ENCODE measurements at regions not wholly inside any gene's neighbourhood (a gene's known extent, or its start where the extent isn't known, plus 50 kb on each side); places are given as distances from the start of the nearest gene placed in this dataset.

DNA sequence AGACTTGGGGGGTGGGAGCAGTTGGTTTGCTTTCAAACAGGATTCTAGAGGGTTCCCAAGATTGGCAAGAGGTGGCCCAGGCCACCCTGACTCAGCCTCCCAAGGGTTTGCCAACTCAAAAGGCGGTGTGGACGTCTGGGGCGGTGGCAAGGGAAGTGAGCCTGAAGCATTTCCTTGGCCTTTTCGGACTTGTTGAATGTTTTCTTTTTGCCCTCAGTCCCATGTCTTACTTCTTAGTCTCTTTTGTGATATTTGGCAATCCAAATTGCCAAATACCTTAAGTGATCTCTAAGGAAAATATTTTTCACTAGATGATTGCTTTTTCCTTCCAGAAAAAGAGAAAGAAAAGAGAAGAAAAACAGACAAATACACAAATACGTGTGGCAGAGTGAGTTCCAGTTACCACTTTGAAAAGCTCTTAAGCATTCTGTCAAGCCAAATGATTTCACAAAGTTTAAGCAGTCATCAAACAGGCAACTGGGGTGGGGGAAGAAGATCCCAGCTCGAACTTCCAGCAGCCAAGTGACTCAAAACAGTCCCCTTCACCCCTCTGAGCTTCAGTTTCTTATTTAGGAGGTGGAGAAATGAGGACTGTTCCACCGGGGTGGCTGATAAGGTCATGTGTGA, 374.6 kb upstream of the USP24 start:
- Mint-ChIP-seq H3K27ac (no peak overlapping the region), H3K4me3 (no peak overlapping the region), H3K36me3 (ENCODE audit: insufficient read depth in 1 of 3, low read depth in 3 of 3) (no peaks in the 10 kb centered on the region), H3K9me3 (no peaks in the 10 kb centered on the region), H3K4me1 (peaks cover 10 to 14% of the 10 kb centered on the region in 2 experiments), H3K27me3 (ENCODE audit: low read depth) (peaks cover 2% of the 10 kb centered on the region)
- TF ChIP-seq, protein P1, sequence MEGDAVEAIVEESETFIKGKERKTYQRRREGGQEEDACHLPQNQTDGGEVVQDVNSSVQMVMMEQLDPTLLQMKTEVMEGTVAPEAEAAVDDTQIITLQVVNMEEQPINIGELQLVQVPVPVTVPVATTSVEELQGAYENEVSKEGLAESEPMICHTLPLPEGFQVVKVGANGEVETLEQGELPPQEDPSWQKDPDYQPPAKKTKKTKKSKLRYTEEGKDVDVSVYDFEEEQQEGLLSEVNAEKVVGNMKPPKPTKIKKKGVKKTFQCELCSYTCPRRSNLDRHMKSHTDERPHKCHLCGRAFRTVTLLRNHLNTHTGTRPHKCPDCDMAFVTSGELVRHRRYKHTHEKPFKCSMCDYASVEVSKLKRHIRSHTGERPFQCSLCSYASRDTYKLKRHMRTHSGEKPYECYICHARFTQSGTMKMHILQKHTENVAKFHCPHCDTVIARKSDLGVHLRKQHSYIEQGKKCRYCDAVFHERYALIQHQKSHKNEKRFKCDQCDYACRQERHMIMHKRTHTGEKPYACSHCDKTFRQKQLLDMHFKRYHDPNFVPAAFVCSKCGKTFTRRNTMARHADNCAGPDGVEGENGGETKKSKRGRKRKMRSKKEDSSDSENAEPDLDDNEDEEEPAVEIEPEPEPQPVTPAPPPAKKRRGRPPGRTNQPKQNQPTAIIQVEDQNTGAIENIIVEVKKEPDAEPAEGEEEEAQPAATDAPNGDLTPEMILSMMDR (conservative IDR thresholded peaks at IDR 0.05) = no peak
- no peak overlapping the region for H3K14ac ChIP-seq (ENCODE audit: insufficient read depth, low read length)
- H3K79me2 ChIP-seq (ENCODE audit: insufficient read depth, low read length) = no peaks in the 10 kb centered on the region
- H3K9ac ChIP-seq (ENCODE audit: extremely low read depth, insufficient read length, low read length) = no peak overlapping the region
- no peaks in the 10 kb centered on the region for H3K23me2 ChIP-seq (ENCODE audit: insufficient read length, low read depth, low read length, poor library complexity, severe bottlenecking)
- no peak overlapping the region for H3K4ac ChIP-seq (ENCODE audit: low read depth, low read length)
- no peak overlapping the region for H2BK20ac ChIP-seq (ENCODE audit: low read depth, low read length, poor library complexity, severe bottlenecking)
- WGBS (ENCODE audit: extremely low coverage, insufficient read length, low lambda C conversion rate) = no CpG with 5 or more reads among the region's 7 CpGs
- H3K18ac ChIP-seq (ENCODE audit: insufficient read length, low read depth, low read length) = no peak overlapping the region
- no peak overlapping the region for H3K56ac ChIP-seq (ENCODE audit: insufficient read length, low read depth, low read length)
- H4K91ac ChIP-seq (ENCODE audit: insufficient read length, low read depth, low read length) = no peak overlapping the region
- no peak overlapping the region for H3T11ph ChIP-seq (ENCODE audit: low read length)
- H3K23ac ChIP-seq (ENCODE audit: insufficient read length, low read depth, low read length) = no peak overlapping the region
- H2BK120ac ChIP-seq (ENCODE audit: low read depth, low read length, poor library complexity, severe bottlenecking) = no peak overlapping the region
- H2AK5ac ChIP-seq (ENCODE audit: insufficient read length, low read length) = no peak overlapping the region
- H3K27me3 ChIP-seq (ENCODE audit: insufficient read depth, low read length) = no peaks in the 10 kb centered on the region
- H4K5ac ChIP-seq (ENCODE audit: insufficient read length, low read depth, low read length) = no peak overlapping the region
- peaks cover under 1% of the 10 kb centered on the region; the same call in 1 of the 2 replicates for H3K4me1 ChIP-seq (ENCODE audit: insufficient read depth, low read length)
- H4K8ac ChIP-seq (replicated peaks; ENCODE audit: insufficient read length, low read depth, low read length) = no peak overlapping the region
- H4K20me1 ChIP-seq (ENCODE audit: control insufficient read depth, insufficient read depth, insufficient read length) = no peaks in the 10 kb centered on the region
- no peak overlapping the region for H3K4me2 ChIP-seq (ENCODE audit: insufficient read depth, insufficient read length, low read length)
- H3K27ac ChIP-seq (ENCODE audit: insufficient read length, low read depth, low read length) = no peak overlapping the region
- no peak overlapping the region for H2BK12ac ChIP-seq (ENCODE audit: insufficient read length, low read depth, low read length)
- H3K79me1 ChIP-seq (ENCODE audit: insufficient read depth, low read depth, low read length, poor library complexity, severe bottlenecking) = no peaks in the 10 kb centered on the region
- no peak overlapping the region for H2BK15ac ChIP-seq (ENCODE audit: low read depth, low read length)
- H2BK5ac ChIP-seq (ENCODE audit: insufficient read length, low read length) = no peak overlapping the region
- no peak for DNase-seq
- H2AFZ ChIP-seq (ENCODE audit: low read length) = no peak overlapping the region
- no peaks in the 10 kb centered on the region for H3K9me3 ChIP-seq (ENCODE audit: control insufficient read depth, low read depth, low read length)

Data from H9 (cell line).